ENCODE measurements at regions not wholly inside any gene's neighbourhood (a gene's known extent, or its start where the extent isn't known, plus 50 kb on each side); places are given as distances from the start of the nearest gene placed in this dataset.

GRCh38 chr2:173659509-173659908, 304.8 kb downstream of the CDCA7 start:
- Histone ChIP-seq H4K20me1 (ENCODE audit: low read depth, low read length) (no peaks in the 10 kb centered on the region), H3K27me3 (ENCODE audit: low read length) (no peaks in the 10 kb centered on the region), H3K79me2 (ENCODE audit: insufficient read depth, low read length) (no peaks in the 10 kb centered on the region), H3K9ac (ENCODE audit: low read length) (no peak overlapping the region), H3K4me2 (ENCODE audit: low read depth, low read length, poor library complexity, severe bottlenecking) (no peak overlapping the region), H3K9me2 (replicated peaks; ENCODE audit: insufficient read depth, low read length) (no peaks in the 10 kb centered on the region), H2AFZ (ENCODE audit: low read depth, low read length, severe bottlenecking) (no peak overlapping the region), H3K4me3 (ENCODE audit: insufficient read depth, low read length, poor library complexity, severe bottlenecking) (no peak overlapping the region), H3K27ac (ENCODE audit: low read depth, low read length) (no peak overlapping the region), H3F3A (ENCODE audit: insufficient read depth) (no peaks in the 10 kb centered on the region), H3K36me3 (ENCODE audit: low read length) (no peaks in the 10 kb centered on the region), H3K9me3 (ENCODE audit: insufficient read depth, low read length) (no peaks in the 10 kb centered on the region)
- TF ChIP-seq EZH2phosphoT487 (conservative IDR thresholded peaks at IDR 0.05; ENCODE audit: low read length) (no peak), CTCF (IDR thresholded peaks at IDR 0.05; ENCODE audit: insufficient read depth, low read length, poor library complexity, severe bottlenecking) (no peak)

- H4K20me1 ChIP-seq (ENCODE audit: low read depth, low read length), result no peaks in the 10 kb centered on the region
Observed at GRCh38 chr2:173661586-173661985, 303.6 kb downstream of the SP3 start.

GRCh38 chr2:173663353-173663752, 301.8 kb downstream of the SP3 start:
- TF ChIP-seq CTCF (IDR thresholded peaks at IDR 0.05; ENCODE audit: insufficient read depth, low read length, poor library complexity, severe bottlenecking) (no peak), EZH2phosphoT487 (conservative IDR thresholded peaks at IDR 0.05; ENCODE audit: low read length) (no peak)
- H3K27me3 ChIP-seq (ENCODE audit: low read length), result no peaks in the 10 kb centered on the region
- H3K4me2 ChIP-seq (ENCODE audit: low read depth, low read length, poor library complexity, severe bottlenecking), result no peak overlapping the region
- H3K27ac ChIP-seq (ENCODE audit: low read depth, low read length), result no peak overlapping the region
- no peaks in the 10 kb centered on the region for H3K79me2 ChIP-seq (ENCODE audit: insufficient read depth, low read length)
- H3K36me3 ChIP-seq (ENCODE audit: low read length), result no peaks in the 10 kb centered on the region
- no peak overlapping the region for H3K9ac ChIP-seq (ENCODE audit: low read length)
- H2AFZ ChIP-seq (ENCODE audit: low read depth, low read length, severe bottlenecking), result no peak overlapping the region
- H3K9me3 ChIP-seq (ENCODE audit: insufficient read depth, low read length), result no peaks in the 10 kb centered on the region
- H3F3A ChIP-seq (ENCODE audit: insufficient read depth), result no peaks in the 10 kb centered on the region
- H3K4me3 ChIP-seq (ENCODE audit: insufficient read depth, low read length, poor library complexity, severe bottlenecking), result no peak overlapping the region
- no peaks in the 10 kb centered on the region for H4K20me1 ChIP-seq (ENCODE audit: low read depth, low read length)
- no peaks in the 10 kb centered on the region for H3K9me2 ChIP-seq (replicated peaks; ENCODE audit: insufficient read depth, low read length)

More at GRCh38 chr2:173661586-173661985, 303.6 kb downstream of the SP3 start:
- H3K4me2 ChIP-seq (ENCODE audit: low read depth, low read length, poor library complexity, severe bottlenecking), result no peak overlapping the region
- no peaks in the 10 kb centered on the region for H3K36me3 ChIP-seq (ENCODE audit: low read length)
- H3K9me3 ChIP-seq (ENCODE audit: insufficient read depth, low read length), result no peaks in the 10 kb centered on the region
- H3F3A ChIP-seq (ENCODE audit: insufficient read depth), result no peaks in the 10 kb centered on the region
- no peak overlapping the region for H3K4me3 ChIP-seq (ENCODE audit: insufficient read depth, low read length, poor library complexity, severe bottlenecking)
- no peak overlapping the region for H3K27ac ChIP-seq (ENCODE audit: low read depth, low read length)
- H3K27me3 ChIP-seq (ENCODE audit: low read length), result no peaks in the 10 kb centered on the region
- H2AFZ ChIP-seq (ENCODE audit: low read depth, low read length, severe bottlenecking), result no peak overlapping the region
- no peak for TF ChIP-seq EZH2phosphoT487 (conservative IDR thresholded peaks at IDR 0.05; ENCODE audit: low read length)
- no peak for TF ChIP-seq CTCF (IDR thresholded peaks at IDR 0.05; ENCODE audit: insufficient read depth, low read length, poor library complexity, severe bottlenecking)
- H3K9ac ChIP-seq (ENCODE audit: low read length), result no peak overlapping the region
- H3K79me2 ChIP-seq (ENCODE audit: insufficient read depth, low read length), result no peaks in the 10 kb centered on the region
- no peaks in the 10 kb centered on the region for H3K9me2 ChIP-seq (replicated peaks; ENCODE audit: insufficient read depth, low read length)
